ENCODE measurements at regions not wholly inside any gene's neighbourhood (a gene's known extent, or its start where the extent isn't known, plus 50 kb on each side); places are given as distances from the start of the nearest gene placed in this dataset.

GRCh38 chr1:224791362-224791941 is 138.0 kb upstream of the DNAH14 start:
- no peaks in the 10 kb centered on the region for H3K27me3 ChIP-seq (ENCODE audit: control insufficient read depth in 2 of 2, insufficient read depth in 1 of 2, low read length in 1 of 2)
- no peaks in the 10 kb centered on the region for H3K9me3 ChIP-seq (ENCODE audit: control insufficient read depth in 2 of 2, insufficient read depth in 1 of 2, low read length in 1 of 2)
- 93% methylated on average over 4 of the region's 4 CpGs for WGBS
- H3K4me3 ChIP-seq (ENCODE audit: low read length in 2 of 2) = no peak overlapping the region
- H3K36me3 ChIP-seq (ENCODE audit: control insufficient read depth in 2 of 2, insufficient read depth in 2 of 2, low read length in 1 of 2) = no peaks in the 10 kb centered on the region
- H3K4me1 ChIP-seq (ENCODE audit: control insufficient read depth in 2 of 2, insufficient read depth in 2 of 2, low read length in 2 of 2) = no peaks in the 10 kb centered on the region
- no peak overlapping the region for H3K27ac ChIP-seq (ENCODE audit: low read depth in 1 of 2, low read length in 1 of 2)
- DNase-seq (ENCODE audit: low read depth in 6 of 9, low spot score in 9 of 9) = no peak

DNA sequence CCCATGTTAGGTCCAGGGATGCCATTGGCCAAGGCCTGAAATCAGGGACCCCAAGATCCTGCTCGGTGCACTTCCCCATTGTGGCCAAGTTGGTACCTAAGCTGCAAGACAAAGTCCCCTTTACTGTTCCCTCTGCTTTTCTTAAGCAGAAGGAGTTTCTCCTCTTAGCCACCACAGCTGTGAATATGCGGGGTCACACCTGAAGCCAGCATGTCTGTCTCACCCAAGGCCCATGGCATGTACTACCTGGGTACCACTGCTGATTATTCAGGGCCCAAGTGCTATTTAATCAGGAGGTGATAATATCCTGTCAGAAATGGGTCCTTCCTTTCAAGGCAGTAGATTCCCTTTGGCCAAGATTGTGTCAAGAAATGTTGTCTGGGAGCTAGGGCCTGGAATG is 133.9 kb upstream of the DNAH14 start:
- Histone ChIP-seq H3K4me1 (ENCODE audit: control insufficient read depth in 2 of 2, insufficient read depth in 2 of 2, low read length in 2 of 2) (no peaks in the 10 kb centered on the region), H3K4me3 (ENCODE audit: low read length in 2 of 2) (no peak overlapping the region)
- WGBS = 65% methylated on average over 2 of the region's 2 CpGs

GRCh38 chr1:224799083-224799482 is 130.4 kb upstream of the DNAH14 start:
- H3K27ac ChIP-seq (ENCODE audit: low read depth in 1 of 2, low read length in 1 of 2) = no peak overlapping the region
- DNase-seq (ENCODE audit: low read depth in 6 of 9, low spot score in 9 of 9) = no peak
- 95% methylated on average over 3 of the region's 3 CpGs for whole genome bisulfite sequencing

More for the DNA sequence above, 133.9 kb upstream of the DNAH14 start:
- no peaks in the 10 kb centered on the region for H3K9me3 ChIP-seq (ENCODE audit: control insufficient read depth in 2 of 2, insufficient read depth in 1 of 2, low read length in 1 of 2)
- no peaks in the 10 kb centered on the region for H3K27me3 ChIP-seq (ENCODE audit: control insufficient read depth in 2 of 2, insufficient read depth in 1 of 2, low read length in 1 of 2)
- no peak overlapping the region for H3K27ac ChIP-seq (ENCODE audit: low read depth in 1 of 2, low read length in 1 of 2)
- no peaks in the 10 kb centered on the region for H3K36me3 ChIP-seq (ENCODE audit: control insufficient read depth in 2 of 2, insufficient read depth in 2 of 2, low read length in 1 of 2)
- no peak for DNase-seq (ENCODE audit: low read depth in 6 of 9, low spot score in 9 of 9)

GRCh38 chr1:224800486-224801119 is 128.9 kb upstream of the DNAH14 start:
- H3K9me3 ChIP-seq (ENCODE audit: control insufficient read depth in 2 of 2, insufficient read depth in 1 of 2, low read length in 1 of 2) = no peaks in the 10 kb centered on the region
- WGBS = 88% methylated on average over 8 of the region's 8 CpGs
- no peaks in the 10 kb centered on the region for H3K36me3 ChIP-seq (ENCODE audit: control insufficient read depth in 2 of 2, insufficient read depth in 2 of 2, low read length in 1 of 2)
- H3K27me3 ChIP-seq (ENCODE audit: control insufficient read depth in 2 of 2, insufficient read depth in 1 of 2, low read length in 1 of 2) = no peaks in the 10 kb centered on the region
- H3K4me1 ChIP-seq (ENCODE audit: control insufficient read depth in 2 of 2, insufficient read depth in 2 of 2, low read length in 2 of 2) = no peaks in the 10 kb centered on the region
- H3K27ac ChIP-seq (ENCODE audit: low read depth in 1 of 2, low read length in 1 of 2) = no peak overlapping the region
- H3K4me3 ChIP-seq (ENCODE audit: low read length in 2 of 2) = no peak overlapping the region
- DNase-seq (ENCODE audit: low read depth in 6 of 9, low spot score in 9 of 9) = no peak

More at GRCh38 chr1:224799083-224799482, 130.4 kb upstream of the DNAH14 start:
- H3K4me3 ChIP-seq (ENCODE audit: low read length in 2 of 2) = no peak overlapping the region
- H3K9me3 ChIP-seq (ENCODE audit: control insufficient read depth in 2 of 2, insufficient read depth in 1 of 2, low read length in 1 of 2) = no peaks in the 10 kb centered on the region
- no peaks in the 10 kb centered on the region for H3K36me3 ChIP-seq (ENCODE audit: control insufficient read depth in 2 of 2, insufficient read depth in 2 of 2, low read length in 1 of 2)
- no peaks in the 10 kb centered on the region for H3K4me1 ChIP-seq (ENCODE audit: control insufficient read depth in 2 of 2, insufficient read depth in 2 of 2, low read length in 2 of 2)
- no peaks in the 10 kb centered on the region for H3K27me3 ChIP-seq (ENCODE audit: control insufficient read depth in 2 of 2, insufficient read depth in 1 of 2, low read length in 1 of 2)

- H3K4me3 ChIP-seq (ENCODE audit: low read length in 2 of 2) = no peak overlapping the region
- no peaks in the 10 kb centered on the region for H3K27me3 ChIP-seq (ENCODE audit: control insufficient read depth in 2 of 2, insufficient read depth in 1 of 2, low read length in 1 of 2)
- H3K9me3 ChIP-seq (ENCODE audit: control insufficient read depth in 2 of 2, insufficient read depth in 1 of 2, low read length in 1 of 2) = no peaks in the 10 kb centered on the region
- H3K4me1 ChIP-seq (ENCODE audit: control insufficient read depth in 2 of 2, insufficient read depth in 2 of 2, low read length in 2 of 2) = no peaks in the 10 kb centered on the region
- 88% methylated on average over 2 of the region's 2 CpGs for WGBS
- H3K36me3 ChIP-seq (ENCODE audit: control insufficient read depth in 2 of 2, insufficient read depth in 2 of 2, low read length in 1 of 2) = no peaks in the 10 kb centered on the region
- DNase-seq (ENCODE audit: low read depth in 6 of 9, low spot score in 9 of 9) = no peak
- no peak overlapping the region for H3K27ac ChIP-seq (ENCODE audit: low read depth in 1 of 2, low read length in 1 of 2)
Observed at GRCh38 chr1:224801844-224802490, 127.5 kb upstream of the DNAH14 start.

DNA sequence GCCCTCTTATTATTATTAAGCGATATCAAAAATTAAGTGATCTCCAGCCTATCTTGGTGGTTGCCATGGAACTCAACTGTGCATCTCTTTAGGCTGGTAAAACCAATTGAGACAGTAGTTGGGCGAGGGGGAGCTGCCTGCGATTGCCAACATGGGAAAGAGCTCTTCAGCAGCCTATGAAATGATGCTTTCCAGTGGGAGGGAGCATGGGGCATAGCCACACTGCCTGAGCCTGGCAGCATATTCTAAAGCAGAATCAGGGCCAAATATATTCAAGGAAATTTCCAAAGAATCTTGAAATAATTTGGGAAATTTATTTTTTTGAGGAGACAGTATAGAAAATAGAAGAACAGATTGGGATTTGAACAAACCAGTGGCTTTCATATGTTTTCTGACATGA is 126.9 kb upstream of the DNAH14 start:
- DNase-seq (ENCODE audit: low read depth in 6 of 9, low spot score in 9 of 9) = no peak
- no peaks in the 10 kb centered on the region for H3K9me3 ChIP-seq (ENCODE audit: control insufficient read depth in 2 of 2, insufficient read depth in 1 of 2, low read length in 1 of 2)
- no peak overlapping the region for H3K4me3 ChIP-seq (ENCODE audit: low read length in 2 of 2)
- no peak overlapping the region for H3K27ac ChIP-seq (ENCODE audit: low read depth in 1 of 2, low read length in 1 of 2)
- no peaks in the 10 kb centered on the region for H3K27me3 ChIP-seq (ENCODE audit: control insufficient read depth in 2 of 2, insufficient read depth in 1 of 2, low read length in 1 of 2)
- 98% methylated on average over 3 of the region's 3 CpGs for whole genome bisulfite sequencing
- H3K4me1 ChIP-seq (ENCODE audit: control insufficient read depth in 2 of 2, insufficient read depth in 2 of 2, low read length in 2 of 2) = no peaks in the 10 kb centered on the region
- no peaks in the 10 kb centered on the region for H3K36me3 ChIP-seq (ENCODE audit: control insufficient read depth in 2 of 2, insufficient read depth in 2 of 2, low read length in 1 of 2)

GRCh38 chr1:224804220-224804619 is 125.3 kb upstream of the DNAH14 start:
- 87% methylated on average over 3 of the region's 3 CpGs for WGBS
- no peaks in the 10 kb centered on the region for H3K4me1 ChIP-seq (ENCODE audit: control insufficient read depth in 2 of 2, insufficient read depth in 2 of 2, low read length in 2 of 2)
- no peak overlapping the region for H3K4me3 ChIP-seq (ENCODE audit: low read length in 2 of 2)
- H3K36me3 ChIP-seq (ENCODE audit: control insufficient read depth in 2 of 2, insufficient read depth in 2 of 2, low read length in 1 of 2) = no peaks in the 10 kb centered on the region
- no peak for DNase-seq (ENCODE audit: low read depth in 6 of 9, low spot score in 9 of 9)
- H3K27ac ChIP-seq (ENCODE audit: low read depth in 1 of 2, low read length in 1 of 2) = no peak overlapping the region
- no peaks in the 10 kb centered on the region for H3K27me3 ChIP-seq (ENCODE audit: control insufficient read depth in 2 of 2, insufficient read depth in 1 of 2, low read length in 1 of 2)
- no peaks in the 10 kb centered on the region for H3K9me3 ChIP-seq (ENCODE audit: control insufficient read depth in 2 of 2, insufficient read depth in 1 of 2, low read length in 1 of 2)

DNA sequence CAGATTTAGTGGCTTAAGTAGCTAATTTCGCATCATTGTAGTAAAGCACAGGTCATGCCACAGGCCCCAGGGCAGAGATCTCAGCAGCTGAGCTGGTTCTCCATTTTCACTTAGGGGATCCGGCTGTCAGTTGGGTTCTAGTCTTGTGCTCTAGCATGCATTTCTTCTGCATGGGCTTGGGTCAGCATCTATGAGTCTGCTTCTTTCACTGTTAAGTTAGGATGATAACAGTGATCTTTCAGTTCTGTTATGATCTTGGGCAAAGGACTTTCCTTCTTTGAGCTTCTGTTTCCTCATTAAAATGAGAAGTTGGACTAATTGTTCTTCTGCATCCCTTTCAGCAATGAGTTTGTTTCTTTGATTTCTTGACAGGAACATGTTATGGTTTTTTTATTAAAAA is 123.6 kb upstream of the DNAH14 start:
- DNase-seq (ENCODE audit: low read depth in 6 of 9, low spot score in 9 of 9) = no peak
- H3K27ac ChIP-seq (ENCODE audit: low read depth in 1 of 2, low read length in 1 of 2) = no peak overlapping the region
- no peaks in the 10 kb centered on the region for H3K27me3 ChIP-seq (ENCODE audit: control insufficient read depth in 2 of 2, insufficient read depth in 1 of 2, low read length in 1 of 2)
- H3K9me3 ChIP-seq (ENCODE audit: control insufficient read depth in 2 of 2, insufficient read depth in 1 of 2, low read length in 1 of 2) = peaks cover 0 to 4% of the 10 kb centered on the region in 2 donors
- 68% methylated on average over 2 of the region's 2 CpGs for WGBS
- no peaks in the 10 kb centered on the region for H3K4me1 ChIP-seq (ENCODE audit: control insufficient read depth in 2 of 2, insufficient read depth in 2 of 2, low read length in 2 of 2)
- no peak overlapping the region for H3K4me3 ChIP-seq (ENCODE audit: low read length in 2 of 2)
- no peaks in the 10 kb centered on the region for H3K36me3 ChIP-seq (ENCODE audit: control insufficient read depth in 2 of 2, insufficient read depth in 2 of 2, low read length in 1 of 2)

DNA sequence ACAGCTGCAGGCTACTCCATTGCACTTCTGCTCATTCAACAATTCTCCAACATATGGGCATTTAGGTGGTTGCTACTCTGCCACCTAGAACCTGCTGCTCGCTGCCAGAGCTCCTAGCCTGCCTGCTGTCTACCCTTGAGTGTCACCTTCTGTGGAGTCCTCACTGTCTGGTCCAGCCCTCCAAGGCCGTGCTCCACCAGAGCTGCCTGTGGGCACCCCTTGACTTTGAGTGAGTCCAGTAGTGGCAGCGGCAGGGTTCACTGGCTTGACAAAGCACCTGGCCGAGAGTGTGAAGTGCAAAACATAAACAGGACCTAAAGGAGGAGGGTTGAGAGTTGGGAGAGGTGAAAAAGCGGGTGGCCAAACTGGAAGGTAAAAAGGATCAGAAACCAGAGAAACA is 120.3 kb upstream of the DNAH14 start:
- Histone ChIP-seq H3K27ac (ENCODE audit: low read depth in 1 of 2, low read length in 1 of 2) (no peak overlapping the region), H3K4me3 (ENCODE audit: low read length in 2 of 2) (no peak overlapping the region), H3K4me1 (ENCODE audit: control insufficient read depth in 2 of 2, insufficient read depth in 2 of 2, low read length in 2 of 2) (no peaks in the 10 kb centered on the region), H3K9me3 (ENCODE audit: control insufficient read depth in 2 of 2, insufficient read depth in 1 of 2, low read length in 1 of 2) (peaks cover 0 to 4% of the 10 kb centered on the region in 2 donors), H3K27me3 (ENCODE audit: control insufficient read depth in 2 of 2, insufficient read depth in 1 of 2, low read length in 1 of 2) (no peaks in the 10 kb centered on the region), H3K36me3 (ENCODE audit: control insufficient read depth in 2 of 2, insufficient read depth in 2 of 2, low read length in 1 of 2) (no peaks in the 10 kb centered on the region)
- WGBS = 97% methylated on average over 5 of the region's 5 CpGs
- no peak for DNase-seq (ENCODE audit: low read depth in 6 of 9, low spot score in 9 of 9)

All from thymus (tissue), 11 donors.